ENCODE measurements at regions not wholly inside any gene's neighbourhood (a gene's known extent, or its start where the extent isn't known, plus 50 kb on each side); places are given as distances from the start of the nearest gene placed in this dataset.

GRCh38 chr14:22386924-22387775, 201.9 kb downstream of the DAD1 start:
- TF ChIP-seq EZH2 (IDR thresholded peaks at IDR 0.05; ENCODE audit: borderline replicate concordance, insufficient read depth, low read depth, low read length, poor library complexity, severe bottlenecking) = no peak
- peak; percentile 83 for TF ChIP-seq CTCF (IDR thresholded peaks at IDR 0.05)
- H3K27me3 Mint-ChIP-seq = no peaks in the 10 kb centered on the region
- ChIA-PET POLR2A (interaction anchor here (1.4 kb wide), 1 partner anchor 170 kb away, joined by 5 read pairs; no protein-coding TSS in a partner anchor), CTCF (interaction anchor here (0.6 to 9.7 kb wide), 25 partner anchors 12 to 598 kb away, joined by 3 to 354 read pairs (median 5); no protein-coding TSS in a partner anchor)
- Histone ChIP-seq H3K79me2 (ENCODE audit: control insufficient read depth, insufficient read depth, low read length) (no peaks in the 10 kb centered on the region), H3K4me3 (ENCODE audit: control extremely low read depth in 1 of 5, extremely low read depth in 1 of 5, insufficient read depth in 1 of 5, low read depth in 2 of 5, low read length in 4 of 5) (no peak overlapping the region), H3K27ac (ENCODE audit: low read length in 2 of 2) (no peak overlapping the region), H2AFZ (ENCODE audit: insufficient read depth, low read depth, low read length, poor library complexity, severe bottlenecking) (peak overlapping the region; percentile 77), H3K4me2 (replicated peaks; ENCODE audit: low read depth, low read length, poor library complexity, severe bottlenecking) (peak overlapping the region; percentile 50), H3K27me3 (replicated peaks in 1 of 4; ENCODE audit: control extremely low read depth in 1 of 4, control insufficient read depth in 3 of 4, insufficient read depth in 4 of 4, low read length in 3 of 4) (no peaks in the 10 kb centered on the region), H3K9ac (ENCODE audit: low read length) (no peak overlapping the region), H3K9me3 (ENCODE audit: control extremely low read depth in 1 of 3, control insufficient read depth in 2 of 3, insufficient read depth in 1 of 3, low read length in 2 of 3) (no peaks in the 10 kb centered on the region), H3K36me3 (replicated peaks in 1 of 2; ENCODE audit: control extremely low read depth in 1 of 2, control insufficient read depth in 1 of 2, extremely low read depth in 1 of 2, insufficient read depth in 2 of 2, low read length in 1 of 2) (no peaks in the 10 kb centered on the region), H4K20me1 (ENCODE audit: control insufficient read depth, insufficient read depth, low read length, poor library complexity, severe bottlenecking) (no peaks in the 10 kb centered on the region), H3K4me1 (ENCODE audit: control insufficient read depth in 2 of 2, insufficient read depth in 2 of 2, low read length in 2 of 2) (peaks cover 38 to 49% of the 10 kb centered on the region in 2 donors)
- H3K4me1 Mint-ChIP-seq = peaks cover 82% of the 10 kb centered on the region
- peak overlapping the region; percentile 12 for H3K27ac Mint-ChIP-seq
- no peaks in the 10 kb centered on the region for H3K9me3 Mint-ChIP-seq (ENCODE audit: insufficient read depth)
- H3K4me3 Mint-ChIP-seq = peak overlapping the region; percentile 69
- ATAC-seq (ENCODE audit: low read depth) (peak; percentile 34), DNase-seq (peak; percentile 91)
- 78% methylated on average over 15 of the region's 22 CpGs for WGBS (ENCODE audit: insufficient coverage)
- intact Hi-C loops (cut with micrococcal nuclease) = loop anchor here (1.0 to 10.0 kb wide), 7 partner anchors 86 to 668 kb away; partner anchors contain the start of genes AJUBA and CDH24
